Activated T-cell treated with anti-CD3 and anti-CD28 coated beads, Interleukin-2, amount 50 U/mL, for 72 hours (primary cell): ENCODE measurements at regions not wholly inside any gene's neighbourhood (a gene's known extent, or its start where the extent isn't known, plus 50 kb on each side); places are given as distances from the start of the nearest gene placed in this dataset.
"Not testable (repeated sequence)": the region's sequence is repeated elsewhere in the genome, so short reads cannot be mapped to it uniquely, and the experiment has no call there.

ENCODE experiments used
- ATAC-seq, 2 donors: fragments of 150-1000 bp; cut with Tn5 transposase; replicated peaks in 1 of 2; 2 replicates each; pipeline ENCODE4 v1.10.0; 2021; ENCODE audit warnings: moderate library complexity in 2 of 2, mild to moderate bottlenecking in 1 of 2
- DNase-seq, 2 donors: peaks; one replicate each; pipeline ENCODE4 v3.0.0; 2021 to 2022; ENCODE audit warnings: mixed read lengths in 1 of 2
- H3K27ac Mint-ChIP-seq: one replicate; pipeline ENCODE4 v1.8.0; 2022; ENCODE audit warnings: mild to moderate bottlenecking, moderate library complexity, mixed read lengths
- H3K27me3 Mint-ChIP-seq: one replicate; pipeline ENCODE4 v1.8.0; 2022; ENCODE audit warnings: low read depth, mixed read lengths
- H3K36me3 Mint-ChIP-seq, 2 donors: one replicate each; pipeline ENCODE4 v1.8.0; 2022; ENCODE audit warnings: mixed read lengths in 2 of 2, mild to moderate bottlenecking in 1 of 2; ENCODE audit not compliant: insufficient read depth in 2 of 2
- H3K4me1 Mint-ChIP-seq: one replicate; pipeline ENCODE4 v1.8.0; 2022; ENCODE audit warnings: low read depth, mixed read lengths
- H3K4me3 Mint-ChIP-seq, 2 donors: one replicate each; pipeline ENCODE4 v1.8.0; 2022; ENCODE audit warnings: mild to moderate bottlenecking in 2 of 2, mixed read lengths in 2 of 2, moderate library complexity in 2 of 2
- H3K9me3 Mint-ChIP-seq, 2 donors: one replicate each; pipeline ENCODE4 v1.8.0; 2022; ENCODE audit warnings: mixed read lengths in 2 of 2

- Mint-ChIP-seq H3K4me1 (no peaks in the 10 kb centered on the region), H3K27me3 (no peaks in the 10 kb centered on the region), H3K36me3 (no peaks in the 10 kb centered on the region), H3K27ac (no peak overlapping the region), H3K4me3 (no peak overlapping the region), H3K9me3 (no peaks in the 10 kb centered on the region)
- ATAC-seq (no peak), DNase-seq (no peak)
Measured at GRCh38 chr10:21047096-21047495, 150.0 kb upstream of the NEBL start.

DNA sequence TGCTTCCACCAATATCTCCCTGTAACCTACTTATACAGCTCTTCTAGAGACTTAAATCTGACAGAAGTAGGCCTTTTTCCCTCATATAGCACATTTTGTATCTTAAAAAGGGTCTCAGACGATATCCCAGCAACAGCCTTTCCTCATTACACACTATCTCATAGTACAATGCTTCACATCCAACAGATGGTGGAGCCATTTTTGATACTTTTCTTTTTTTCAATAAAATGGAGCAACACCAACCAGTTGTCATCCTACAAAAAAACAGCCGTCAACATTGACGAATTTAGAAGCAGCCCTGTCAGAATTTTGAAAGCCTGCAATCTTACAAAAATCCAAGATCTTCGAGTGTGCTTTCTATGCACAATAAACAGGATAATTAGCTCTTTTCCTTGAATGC lies 145.9 kb upstream of the NEBL start:
- H3K4me3 Mint-ChIP-seq: no peak overlapping the region
- no peaks in the 10 kb centered on the region for H3K27me3 Mint-ChIP-seq
- peaks cover 2% of the 10 kb centered on the region in 2 donors for H3K9me3 Mint-ChIP-seq
- no peaks in the 10 kb centered on the region for H3K4me1 Mint-ChIP-seq
- ATAC-seq (no peak), DNase-seq (no peak)
- no peak overlapping the region for H3K27ac Mint-ChIP-seq
- no peaks in the 10 kb centered on the region for H3K36me3 Mint-ChIP-seq

DNA sequence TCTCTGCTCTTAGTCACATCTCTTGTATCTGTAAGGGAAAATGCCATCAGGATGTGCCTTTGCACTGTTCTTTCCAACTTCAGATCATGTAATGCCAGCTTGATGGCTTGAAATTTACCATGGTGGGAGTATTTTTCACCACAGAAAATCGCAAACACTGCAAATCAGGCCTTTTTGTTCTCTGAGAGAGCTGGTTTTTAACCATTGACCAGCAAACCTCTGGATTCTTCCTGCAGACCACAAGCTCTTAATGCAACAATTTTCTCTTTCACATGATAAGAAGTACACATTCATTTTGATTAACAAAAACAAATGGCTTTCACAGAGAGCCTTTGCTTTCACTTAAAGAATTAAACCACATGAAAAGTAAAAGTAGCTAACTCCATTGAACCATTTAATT lies 145.4 kb upstream of the NEBL start:
- Mint-ChIP-seq H3K36me3 (no peaks in the 10 kb centered on the region), H3K27ac (no peak overlapping the region)

DNA sequence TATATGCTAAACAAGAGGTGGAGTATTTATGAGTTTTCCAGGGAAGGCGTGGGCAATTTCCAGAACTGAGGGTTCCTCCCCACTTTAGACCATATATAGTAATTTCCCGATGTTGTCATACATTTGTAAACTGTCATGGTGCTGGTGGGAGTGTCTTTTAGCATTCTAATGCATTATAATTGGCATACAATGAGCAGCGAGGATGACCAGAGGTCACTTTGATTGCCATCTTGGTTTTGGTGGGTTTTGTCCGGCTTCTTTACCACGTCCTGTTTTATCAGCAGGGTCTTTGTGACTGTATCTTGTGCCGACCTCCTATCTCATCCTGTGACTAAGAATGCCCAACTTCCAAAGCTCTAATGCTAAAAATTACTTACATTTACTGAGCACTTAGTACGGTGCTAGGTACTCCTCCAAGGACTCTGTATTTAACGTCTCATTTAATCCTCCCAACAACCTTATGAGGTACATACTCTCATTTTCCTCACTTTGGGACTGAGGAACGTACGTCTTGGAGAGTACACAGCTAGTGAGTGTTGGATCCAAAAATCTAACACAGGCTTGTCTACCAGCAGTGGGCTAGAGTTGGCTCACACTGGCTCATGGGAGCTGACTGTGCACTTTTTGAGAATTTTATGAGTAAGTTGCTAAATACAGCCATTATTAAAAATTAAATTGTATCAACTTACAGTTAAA lies 144.8 kb upstream of the NEBL start:
- Mint-ChIP-seq H3K27ac (no peak overlapping the region), H3K9me3 (peaks cover 2% of the 10 kb centered on the region in 2 donors), H3K27me3 (no peaks in the 10 kb centered on the region), H3K36me3 (no peaks in the 10 kb centered on the region), H3K4me3 (no peak overlapping the region), H3K4me1 (no peaks in the 10 kb centered on the region)
- ATAC-seq (no peak), DNase-seq (no peak)

More for the DNA sequence above, 145.4 kb upstream of the NEBL start:
- H3K9me3 Mint-ChIP-seq: peaks cover 2% of the 10 kb centered on the region in 2 donors
- H3K4me1 Mint-ChIP-seq: no peaks in the 10 kb centered on the region
- no peaks in the 10 kb centered on the region for H3K27me3 Mint-ChIP-seq
- no peak overlapping the region for H3K4me3 Mint-ChIP-seq
- DNase-seq: no peak
- ATAC-seq: no peak

DNA sequence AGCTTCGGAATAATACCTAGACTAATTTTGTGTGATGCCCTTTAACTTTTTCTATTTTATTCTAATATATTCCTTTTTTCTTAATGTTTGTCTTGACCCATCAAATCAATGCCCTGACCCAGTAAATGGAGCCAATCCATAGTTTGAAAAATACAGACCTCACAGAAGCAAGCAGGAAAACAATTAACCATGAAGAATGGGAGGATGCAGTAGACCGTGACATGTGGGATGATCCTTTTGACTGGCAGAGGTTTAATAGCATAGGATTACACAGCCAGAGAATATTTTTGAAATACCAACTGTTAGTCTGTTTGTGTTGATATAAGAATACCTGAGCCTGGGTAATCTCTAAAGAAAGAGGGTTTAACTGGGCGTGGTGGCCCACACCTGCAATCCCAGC lies 142.6 kb upstream of the NEBL start:
- ATAC-seq: no peak
- Mint-ChIP-seq H3K4me3 (no peak overlapping the region), H3K9me3 (peaks cover 2% of the 10 kb centered on the region in 2 donors), H3K27me3 (no peaks in the 10 kb centered on the region), H3K27ac (no peak overlapping the region), H3K4me1 (no peaks in the 10 kb centered on the region), H3K36me3 (no peaks in the 10 kb centered on the region)
- no peak for DNase-seq

DNA sequence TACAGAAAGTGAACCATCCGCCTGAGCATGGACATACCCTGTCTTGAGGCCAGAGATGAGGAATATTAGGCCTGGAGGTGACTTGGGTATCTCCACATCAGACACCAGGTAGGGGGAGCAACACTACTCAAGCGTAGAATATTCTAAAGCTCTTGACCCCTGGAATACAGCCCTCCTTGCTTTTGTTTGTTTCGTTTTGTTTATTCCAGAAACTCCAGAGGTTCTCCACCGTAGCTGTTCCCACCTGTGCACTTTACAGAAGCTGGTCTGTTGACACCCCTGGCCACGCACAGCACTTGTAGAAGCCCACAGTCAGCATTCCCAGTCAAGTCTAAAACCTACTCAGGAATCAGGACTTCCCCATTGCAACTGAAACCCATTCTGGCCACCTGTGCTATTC lies 139.6 kb upstream of the NEBL start:
- Mint-ChIP-seq H3K27me3 (no peaks in the 10 kb centered on the region), H3K4me3 (no peak overlapping the region), H3K36me3 (no peaks in the 10 kb centered on the region), H3K4me1 (no peaks in the 10 kb centered on the region), H3K27ac (no peak overlapping the region), H3K9me3 (peaks cover 2% of the 10 kb centered on the region in 2 donors)
- DNase-seq: no peak
- ATAC-seq: no peak

DNA sequence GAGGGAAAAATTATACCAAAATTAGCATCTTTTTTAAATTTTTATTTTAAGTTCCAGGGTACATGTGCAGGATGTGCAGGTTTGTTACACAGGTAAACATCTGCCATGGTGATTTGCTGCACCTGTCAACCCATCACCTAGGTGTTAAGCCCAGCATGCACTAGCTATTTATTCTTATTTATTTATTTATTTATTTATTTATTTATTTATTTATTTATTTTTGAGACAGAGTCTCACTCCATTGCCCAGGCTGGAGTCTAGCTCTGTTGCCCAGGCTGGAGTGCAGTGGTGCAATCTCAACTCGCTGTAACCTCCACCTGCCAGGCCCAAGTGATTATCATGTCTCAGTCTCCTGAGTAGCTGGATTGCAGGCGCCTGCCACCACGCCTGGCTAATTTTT lies 137.7 kb upstream of the NEBL start:
- H3K4me1 Mint-ChIP-seq, ATAC-seq, H3K4me3 Mint-ChIP-seq, H3K9me3 Mint-ChIP-seq, H3K27me3 Mint-ChIP-seq, H3K27ac Mint-ChIP-seq, H3K36me3 Mint-ChIP-seq, DNase-seq: not testable (repeated sequence)

- H3K36me3 Mint-ChIP-seq: no peaks in the 10 kb centered on the region
- DNase-seq (no peak), ATAC-seq (no peak)
- no peaks in the 10 kb centered on the region for H3K27me3 Mint-ChIP-seq
- H3K9me3 Mint-ChIP-seq: peaks cover 4 to 5% of the 10 kb centered on the region in 2 donors
- H3K4me1 Mint-ChIP-seq: no peaks in the 10 kb centered on the region
- H3K27ac Mint-ChIP-seq: no peak overlapping the region
- H3K4me3 Mint-ChIP-seq: no peak overlapping the region
Measured at GRCh38 chr10:21034241-21034640, 137.1 kb upstream of the NEBL start.

GRCh38 chr10:21032587-21033319 lies 135.6 kb upstream of the NEBL start:
- no peak for ATAC-seq
- H3K27ac Mint-ChIP-seq: no peak overlapping the region
- H3K4me1 Mint-ChIP-seq: no peaks in the 10 kb centered on the region
- no peak overlapping the region for H3K4me3 Mint-ChIP-seq
- no peaks in the 10 kb centered on the region for H3K36me3 Mint-ChIP-seq
- H3K27me3 Mint-ChIP-seq: no peaks in the 10 kb centered on the region
- DNase-seq: no peak
- peaks cover 1 to 5% of the 10 kb centered on the region in 2 donors for H3K9me3 Mint-ChIP-seq

DNA sequence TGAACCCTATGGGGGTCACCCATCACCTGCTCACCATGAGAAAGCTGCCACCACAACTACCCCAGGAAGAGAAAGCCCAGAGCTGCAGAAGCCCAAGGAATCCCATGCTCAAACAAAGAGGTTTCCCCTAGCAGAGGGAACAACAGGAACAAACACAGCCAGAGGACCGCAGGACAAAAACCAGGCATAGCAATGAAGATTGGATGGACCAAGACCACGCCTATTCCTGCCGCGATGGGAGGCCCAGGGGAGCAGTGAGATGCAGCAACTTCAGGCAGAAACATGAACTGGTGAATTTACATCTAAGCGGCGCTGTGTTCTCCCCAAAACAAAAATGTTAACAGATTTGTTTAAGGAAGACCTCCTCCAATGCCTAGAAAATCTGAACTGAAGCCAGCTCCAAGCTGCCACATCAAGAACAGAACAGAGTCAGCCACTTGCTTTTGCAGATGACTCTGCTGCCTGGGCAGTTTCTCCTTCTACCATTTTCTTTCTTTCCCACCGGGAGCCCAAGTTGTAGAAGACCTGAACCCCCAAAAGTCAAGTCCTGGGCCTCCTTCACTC lies 134.2 kb upstream of the NEBL start:
- H3K27ac Mint-ChIP-seq: no peak overlapping the region
- ATAC-seq (no peak), DNase-seq (no peak)
- H3K27me3 Mint-ChIP-seq: no peaks in the 10 kb centered on the region
- no peaks in the 10 kb centered on the region for H3K36me3 Mint-ChIP-seq
- H3K4me1 Mint-ChIP-seq: no peaks in the 10 kb centered on the region
- H3K4me3 Mint-ChIP-seq: no peak overlapping the region
- peaks cover 1 to 5% of the 10 kb centered on the region in 2 donors for H3K9me3 Mint-ChIP-seq

GRCh38 chr10:21030091-21030490 lies 133.0 kb upstream of the NEBL start:
- H3K4me3 Mint-ChIP-seq: no peak overlapping the region
- no peaks in the 10 kb centered on the region for H3K4me1 Mint-ChIP-seq
- ATAC-seq (no peak), DNase-seq (no peak)
- H3K36me3 Mint-ChIP-seq: no peaks in the 10 kb centered on the region
- no peak overlapping the region for H3K27ac Mint-ChIP-seq
- H3K9me3 Mint-ChIP-seq: peaks cover 1 to 5% of the 10 kb centered on the region in 2 donors
- no peaks in the 10 kb centered on the region for H3K27me3 Mint-ChIP-seq

- no peak overlapping the region for H3K4me3 Mint-ChIP-seq
- DNase-seq (no peak), ATAC-seq (no peak)
- no peaks in the 10 kb centered on the region for H3K36me3 Mint-ChIP-seq
- no peaks in the 10 kb centered on the region for H3K27me3 Mint-ChIP-seq
- H3K9me3 Mint-ChIP-seq: peaks cover 7 to 9% of the 10 kb centered on the region in 2 donors
- no peak overlapping the region for H3K27ac Mint-ChIP-seq
- no peaks in the 10 kb centered on the region for H3K4me1 Mint-ChIP-seq
Measured at GRCh38 chr10:21022821-21023220, 125.7 kb upstream of the NEBL start.

DNA sequence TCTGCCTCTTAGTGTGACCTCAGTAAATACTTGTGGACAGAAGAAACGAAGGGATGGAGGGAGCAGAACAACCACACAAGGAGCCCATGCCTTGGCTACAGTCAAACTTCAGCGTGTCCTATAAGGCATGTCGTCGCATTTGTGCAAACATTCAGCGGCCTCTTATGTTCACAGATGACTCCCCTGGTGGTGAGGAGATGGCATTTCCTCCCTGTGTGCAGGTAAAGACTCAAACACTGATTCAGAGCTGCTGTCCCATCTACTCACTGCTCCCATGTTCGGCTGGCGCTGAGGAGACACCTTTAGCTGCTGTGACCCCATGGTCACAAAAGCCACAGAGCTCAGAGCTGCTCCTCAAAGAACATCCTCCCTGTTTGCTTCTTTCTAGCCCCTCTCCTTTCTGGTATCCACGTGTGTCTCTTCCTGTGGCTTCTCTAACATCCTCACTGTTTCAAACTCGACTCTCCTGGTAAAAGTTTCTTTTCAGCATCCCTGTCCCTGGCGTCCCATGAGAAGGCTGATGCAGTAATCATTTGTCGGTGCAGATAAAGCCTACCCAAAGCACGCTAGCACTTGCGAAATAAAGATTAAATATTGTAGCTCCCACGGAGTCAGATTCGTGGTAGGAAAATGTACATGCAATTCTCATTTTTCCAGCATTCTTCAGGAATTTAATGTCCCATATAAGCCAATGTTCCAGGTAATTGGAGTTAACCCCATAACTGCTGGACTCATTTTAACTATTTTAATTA lies 124.9 kb upstream of the NEBL start:
- Mint-ChIP-seq H3K36me3 (no peaks in the 10 kb centered on the region), H3K27ac (no peak overlapping the region), H3K4me3 (no peak overlapping the region), H3K4me1 (no peaks in the 10 kb centered on the region), H3K9me3 (peaks cover 7 to 9% of the 10 kb centered on the region in 2 donors), H3K27me3 (no peaks in the 10 kb centered on the region)
- DNase-seq (no peak), ATAC-seq (no peak)
